BJ (cell line): ENCODE measurements at regions not wholly inside any gene's neighbourhood (a gene's known extent, or its start where the extent isn't known, plus 50 kb on each side); places are given as distances from the start of the nearest gene placed in this dataset.

Experiments
- CTCF ChIA-PET: fragments of 350-600 bp; formaldehyde crosslinking; extraction: SDS; loops from one replicate; lab custom pipeline; 2021; ENCODE audit warnings: antibody characterized with exemption, inconsistent platforms; lab: Yijun Ruan, JAX
- POLR2A ChIA-PET: fragments of 300-600 bp; sonication (Branson Sonifier 250); formaldehyde crosslinking; extraction: SDS; loops from one replicate; lab custom pipeline; 2021; ENCODE audit warnings: antibody characterized with exemption; lab: Charles Lee
- DNase-seq: peaks from one replicate; pipeline ENCODE4 v3.0.0-alpha.2; 2011; ENCODE audit warnings: low read depth
- H3K27me3 ChIP-seq: 2 replicates; pipeline ENCODE4 v1.6.0; 2011; ENCODE audit warnings: low read length; ENCODE audit not compliant: control insufficient read depth, insufficient read depth
- H3K36me3 ChIP-seq: 2 replicates; pipeline ENCODE4 v1.5.1; 2011; ENCODE audit warnings: low read length; ENCODE audit not compliant: control insufficient read depth, insufficient read depth
- H3K4me3 ChIP-seq: 2 replicates; pipeline ENCODE4 v1.5.1; 2011; ENCODE audit warnings: low read depth, mild to moderate bottlenecking, control low read depth, low read length
- CTCF ChIP-seq: IDR thresholded peaks from 2 replicates; pipeline ENCODE4 v1.5.1; 2011; ENCODE audit warnings: low read depth, mild to moderate bottlenecking, control low read depth, inconsistent platforms, low read length, moderate library complexity; ENCODE audit not compliant: insufficient read depth

GRCh38 chr7:3215624-3216585 is 85.1 kb upstream of the SDK1 start:
- no peak for TF ChIP-seq CTCF
- POLR2A ChIA-PET: no interaction called here
- no peak overlapping the region for H3K4me3 ChIP-seq
- no peaks in the 10 kb centered on the region for H3K36me3 ChIP-seq
- CTCF ChIA-PET: no interaction called here
- no peak for DNase-seq
- H3K27me3 ChIP-seq: no peaks in the 10 kb centered on the region

- POLR2A ChIA-PET: no interaction called here
- H3K36me3 ChIP-seq: no peaks in the 10 kb centered on the region
Observed at GRCh38 chr7:3217166-3217565, 83.9 kb upstream of the SDK1 start.

GRCh38 chr7:3218411-3219225 is 82.4 kb upstream of the SDK1 start:
- no peak for DNase-seq
- ChIA-PET CTCF (no interaction called here), POLR2A (no interaction called here)
- Histone ChIP-seq H3K4me3 (no peak overlapping the region), H3K36me3 (no peaks in the 10 kb centered on the region), H3K27me3 (no peaks in the 10 kb centered on the region)
- no peak for TF ChIP-seq CTCF

More at GRCh38 chr7:3217166-3217565, 83.9 kb upstream of the SDK1 start:
- Histone ChIP-seq H3K4me3 (no peak overlapping the region), H3K27me3 (no peaks in the 10 kb centered on the region)
- TF ChIP-seq CTCF: no peak
- no peak for DNase-seq
- CTCF ChIA-PET: no interaction called here

- Histone ChIP-seq H3K36me3 (no peaks in the 10 kb centered on the region), H3K4me3 (no peak overlapping the region), H3K27me3 (no peaks in the 10 kb centered on the region)
- no peak for TF ChIP-seq CTCF
- POLR2A ChIA-PET: no interaction called here
- CTCF ChIA-PET: no interaction called here
- DNase-seq: no peak
Observed at GRCh38 chr7:3229904-3230470, 71.1 kb upstream of the SDK1 start.

- Histone ChIP-seq H3K27me3 (no peaks in the 10 kb centered on the region), H3K36me3 (no peaks in the 10 kb centered on the region), H3K4me3 (no peak overlapping the region)
- no peak for TF ChIP-seq CTCF
- no peak for DNase-seq
- CTCF ChIA-PET: no interaction called here
- POLR2A ChIA-PET: no interaction called here
Observed at GRCh38 chr7:3230908-3231307, 70.1 kb upstream of the SDK1 start.
